ENCODE measurements at regions not wholly inside any gene's neighbourhood (a gene's known extent, or its start where the extent isn't known, plus 50 kb on each side); places are given as distances from the start of the nearest gene placed in this dataset.

- no peaks in the 10 kb centered on the region for H3K27me3 ChIP-seq (replicated peaks; ENCODE audit: insufficient read depth)
- no peaks in the 10 kb centered on the region for H3K9me3 ChIP-seq
- 54% methylated on average over 2 of the region's 2 CpGs for WGBS
- H3K27ac ChIP-seq, result no peak overlapping the region
- H3K36me3 ChIP-seq, result no peaks in the 10 kb centered on the region
- H3K4me1 ChIP-seq (replicated peaks), result no peaks in the 10 kb centered on the region
- no peak for TF ChIP-seq POLR2A (IDR thresholded peaks at IDR 0.05)
- TF ChIP-seq CTCF (IDR thresholded peaks at IDR 0.05), result no peak
- TF ChIP-seq POLR2AphosphoS5 (IDR thresholded peaks at IDR 0.05), result no peak
- no peak for DNase-seq (ENCODE audit: low spot score)
- H3K4me3 ChIP-seq, result no peak overlapping the region
- intact Hi-C loops (cut with DNase I), result no loop called here
These were observed 391.2 kb upstream of the FSIP2 start for GRCh38 chr2:185347445-185347844.

DNA sequence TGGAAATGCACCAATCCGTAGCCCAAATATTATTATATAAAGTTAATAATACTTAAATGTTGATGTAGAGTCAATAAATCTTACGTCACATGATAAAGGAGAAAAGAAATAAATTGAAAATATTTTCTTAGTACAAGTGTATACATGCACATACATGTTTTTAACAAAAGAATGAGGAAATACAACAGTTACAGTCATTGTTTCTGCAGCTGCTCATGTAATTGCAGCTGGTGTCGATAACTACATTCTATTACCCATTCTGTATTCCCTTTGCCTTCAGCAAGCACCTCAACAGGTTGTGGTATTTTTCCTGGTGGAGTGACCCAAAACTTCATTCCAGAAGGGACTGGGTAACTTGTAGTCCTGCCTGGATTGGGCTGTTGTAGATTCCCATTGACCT is 377.8 kb upstream of the FSIP2 start:
- intact Hi-C loops (cut with DNase I), result no loop called here
- H3K4me1 ChIP-seq (replicated peaks), result no peaks in the 10 kb centered on the region
- 60% methylated on average over 3 of the region's 3 CpGs for WGBS
- DNase-seq (ENCODE audit: low spot score), result no peak
- H3K4me3 ChIP-seq, result no peak overlapping the region
- H3K27ac ChIP-seq, result no peak overlapping the region
- H3K9me3 ChIP-seq, result no peaks in the 10 kb centered on the region
- H3K36me3 ChIP-seq, result no peaks in the 10 kb centered on the region
- no peaks in the 10 kb centered on the region for H3K27me3 ChIP-seq (replicated peaks; ENCODE audit: insufficient read depth)
- TF ChIP-seq CTCF (IDR thresholded peaks at IDR 0.05), result no peak
- no peak for TF ChIP-seq POLR2AphosphoS5 (IDR thresholded peaks at IDR 0.05)
- TF ChIP-seq POLR2A (IDR thresholded peaks at IDR 0.05), result no peak

- Histone ChIP-seq H3K27ac (no peak overlapping the region), H3K27me3 (replicated peaks; ENCODE audit: insufficient read depth) (no peaks in the 10 kb centered on the region), H3K9me3 (no peaks in the 10 kb centered on the region), H3K36me3 (no peaks in the 10 kb centered on the region), H3K4me1 (replicated peaks) (no peaks in the 10 kb centered on the region), H3K4me3 (no peak overlapping the region)
- DNase-seq (ENCODE audit: low spot score), result no peak
- no peak for TF ChIP-seq POLR2A (IDR thresholded peaks at IDR 0.05)
- no peak for TF ChIP-seq POLR2AphosphoS5 (IDR thresholded peaks at IDR 0.05)
- no peak for TF ChIP-seq CTCF (IDR thresholded peaks at IDR 0.05)
- intact Hi-C loops (cut with DNase I), result no loop called here
- 54% methylated on average over 3 of the region's 3 CpGs for WGBS
These were observed 366.4 kb upstream of the FSIP2 start for GRCh38 chr2:185372188-185372587.

DNA sequence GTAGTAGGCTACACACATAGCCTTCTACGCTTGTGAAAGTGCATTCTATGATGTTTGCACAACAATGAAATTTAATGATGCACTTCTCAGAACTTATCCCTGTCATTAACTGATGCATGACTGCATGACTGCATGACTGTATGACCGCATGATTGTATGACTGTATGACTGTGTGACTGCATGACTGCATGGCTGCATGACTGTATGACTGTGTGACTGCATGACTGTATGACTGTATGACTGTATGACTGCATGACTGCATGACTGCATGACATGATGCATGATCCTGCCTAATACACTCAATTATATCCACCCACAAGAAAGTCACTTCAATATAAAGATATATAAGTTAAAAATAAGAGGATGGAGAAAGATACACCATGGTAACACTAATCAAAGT is 365.4 kb upstream of the FSIP2 start:
- DNase-seq (ENCODE audit: low spot score), result no peak
- no peak overlapping the region for H3K4me3 ChIP-seq
- intact Hi-C loops (cut with DNase I), result no loop called here
- 76% methylated on average over 2 of the region's 2 CpGs for WGBS
- no peaks in the 10 kb centered on the region for H3K9me3 ChIP-seq
- TF ChIP-seq POLR2AphosphoS5 (IDR thresholded peaks at IDR 0.05) (no peak), CTCF (IDR thresholded peaks at IDR 0.05) (no peak), POLR2A (IDR thresholded peaks at IDR 0.05) (no peak)
- H3K27ac ChIP-seq, result no peak overlapping the region
- H3K27me3 ChIP-seq (replicated peaks; ENCODE audit: insufficient read depth), result no peaks in the 10 kb centered on the region
- no peaks in the 10 kb centered on the region for H3K4me1 ChIP-seq (replicated peaks)
- no peaks in the 10 kb centered on the region for H3K36me3 ChIP-seq

DNA sequence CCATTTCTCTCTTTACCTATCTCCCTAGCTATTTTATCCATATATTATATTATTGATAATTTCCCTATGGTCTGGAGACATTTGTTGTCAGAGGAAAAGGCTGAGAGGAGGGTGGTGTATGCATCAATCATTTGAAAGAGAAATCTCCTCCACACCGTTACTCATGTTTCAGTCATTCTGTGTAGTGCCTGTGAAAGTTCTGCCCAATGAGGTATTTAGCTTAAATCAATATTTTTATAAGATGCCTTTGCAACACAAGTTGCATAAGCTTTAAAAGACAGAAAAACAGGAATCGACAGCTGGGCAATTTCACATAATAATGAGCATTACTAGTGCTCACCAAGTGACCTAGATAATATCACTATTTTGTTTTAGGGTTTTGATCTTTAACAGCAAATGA is 363.7 kb upstream of the FSIP2 start:
- Histone ChIP-seq H3K27me3 (replicated peaks; ENCODE audit: insufficient read depth) (no peaks in the 10 kb centered on the region), H3K4me1 (replicated peaks) (no peaks in the 10 kb centered on the region), H3K36me3 (no peaks in the 10 kb centered on the region), H3K9me3 (no peaks in the 10 kb centered on the region), H3K4me3 (no peak overlapping the region), H3K27ac (no peak overlapping the region)
- 33% methylated on average over 2 of the region's 2 CpGs for WGBS
- intact Hi-C loops (cut with DNase I), result no loop called here
- TF ChIP-seq POLR2AphosphoS5 (IDR thresholded peaks at IDR 0.05) (no peak), POLR2A (IDR thresholded peaks at IDR 0.05) (no peak), CTCF (IDR thresholded peaks at IDR 0.05) (no peak)
- no peak for DNase-seq (ENCODE audit: low spot score)

All from prostate gland (tissue), 2 donors.